SK-N-SH treated with all-trans-retinoic acid at 6 μM for 48 hours (cell line): ENCODE measurements at regions not wholly inside any gene's neighbourhood (a gene's known extent, or its start where the extent isn't known, plus 50 kb on each side); places are given as distances from the start of the nearest gene placed in this dataset.

Source experiments
- ATAC-seq: fragments of 200-7000 bp; cut with Tn5 transposase; 3 replicates; pipeline ENCODE4 v1.9.1; 2020; ENCODE audit warnings: mild to moderate bottlenecking, moderate library complexity
- ARNTL ChIP-seq: fragments of 450-650 bp; formaldehyde crosslinking; IDR thresholded peaks from 2 replicates; pipeline ENCODE4 v1.5.0; 2020; ENCODE audit warnings: low read depth, mild to moderate bottlenecking, moderate library complexity, borderline replicate concordance
- BACH2 ChIP-seq: fragments of 250-450 bp; sonication (Bioruptor Pico); IDR thresholded peaks from 2 replicates; pipeline ENCODE4 v1.9.0; 2021; ENCODE audit warnings: mild to moderate bottlenecking, borderline replicate concordance
- CREB5 ChIP-seq: fragments of 250-450 bp; sonication (Bioruptor Pico); IDR thresholded peaks from 2 replicates; pipeline ENCODE4 v1.5.1; 2020; ENCODE audit warnings: low read depth, mild to moderate bottlenecking, moderate library complexity
- CSDC2 ChIP-seq: fragments of 250-450 bp; sonication (Bioruptor Pico); IDR thresholded peaks from 2 replicates; pipeline ENCODE4 v1.5.0; 2020; ENCODE audit warnings: mild to moderate bottlenecking, moderate library complexity
- CSRNP3 ChIP-seq: fragments of 250-450 bp; sonication (Bioruptor Pico); IDR thresholded peaks from 2 replicates; pipeline ENCODE4 v1.5.1; 2021; ENCODE audit warnings: mild to moderate bottlenecking, moderate library complexity
- GLIS3 ChIP-seq: fragments of 250-450 bp; sonication (Bioruptor Pico); IDR thresholded peaks from 2 replicates; pipeline ENCODE4 v1.5.0; 2020; ENCODE audit warnings: mild to moderate bottlenecking, moderate library complexity
- ISL1 ChIP-seq: fragments of 250-450 bp; sonication (Bioruptor Pico); IDR thresholded peaks from 2 replicates; pipeline ENCODE4 v2.1.2; 2022; ENCODE audit warnings: mild to moderate bottlenecking, moderate library complexity
- OSR1 ChIP-seq: fragments of 250-450 bp; sonication (Bioruptor Pico); IDR thresholded peaks from 2 replicates; pipeline ENCODE4 v1.8.0; 2022; ENCODE audit warnings: moderate library complexity, mild to moderate bottlenecking, inconsistent platforms
- PATZ1 ChIP-seq: fragments of 250-450 bp; sonication (Bioruptor Pico); IDR thresholded peaks from 2 replicates; pipeline ENCODE4 v1.8.0; 2020; ENCODE audit warnings: mild to moderate bottlenecking, moderate library complexity, borderline replicate concordance
- PPARA ChIP-seq: fragments of 250-450 bp; sonication (Bioruptor Pico); IDR thresholded peaks from 2 replicates; pipeline ENCODE4 v1.5.0; 2020; ENCODE audit warnings: mild to moderate bottlenecking, borderline replicate concordance
- RARB ChIP-seq: fragments of 250-450 bp; sonication (Bioruptor Pico); IDR thresholded peaks from 2 replicates; pipeline ENCODE4 v1.8.0; 2021; ENCODE audit warnings: mild to moderate bottlenecking, moderate library complexity
- SNAI2 ChIP-seq: fragments of 250-450 bp; sonication (Bioruptor Pico); IDR thresholded peaks from 2 replicates; pipeline ENCODE4 v1.5.0; 2020; ENCODE audit warnings: mild to moderate bottlenecking, moderate library complexity
- TCF4 ChIP-seq: fragments of 250-450 bp; sonication (Bioruptor Pico); IDR thresholded peaks from 2 replicates; pipeline ENCODE4 v1.8.0; 2021; ENCODE audit warnings: mild to moderate bottlenecking, moderate library complexity, borderline replicate concordance
- TOX ChIP-seq: fragments of 250-450 bp; sonication (Bioruptor Pico); IDR thresholded peaks from 2 replicates; pipeline ENCODE4 v1.8.0; 2021; ENCODE audit warnings: mild to moderate bottlenecking, moderate library complexity, borderline replicate concordance
- TSHZ2 ChIP-seq: fragments of 250-450 bp; sonication (Bioruptor Pico); IDR thresholded peaks from 2 replicates; pipeline ENCODE4 v1.5.0; 2020; ENCODE audit warnings: mild to moderate bottlenecking, moderate library complexity
- ZC3H10 ChIP-seq: fragments of 250-450 bp; sonication (Bioruptor Pico); IDR thresholded peaks from 2 replicates; pipeline ENCODE4 v1.5.1; 2021; ENCODE audit warnings: mild to moderate bottlenecking, moderate library complexity
- ZFP3 ChIP-seq: fragments of 250-450 bp; sonication (Bioruptor Pico); IDR thresholded peaks from 2 replicates; pipeline ENCODE4 v1.5.0; 2020; ENCODE audit warnings: mild to moderate bottlenecking, moderate library complexity
- ZFP30 ChIP-seq: fragments of 450-650 bp; formaldehyde crosslinking; IDR thresholded peaks from 2 replicates; pipeline ENCODE4 v1.5.0; 2022; ENCODE audit warnings: mild to moderate bottlenecking, moderate library complexity
- ZNF565 ChIP-seq: fragments of 450-650 bp; formaldehyde crosslinking; conservative IDR thresholded peaks from 2 replicates; pipeline ENCODE4 v1.5.0; 2020; ENCODE audit warnings: low read depth, mild to moderate bottlenecking, moderate library complexity
- ZNF70 ChIP-seq: fragments of 450-650 bp; formaldehyde crosslinking; IDR thresholded peaks from 2 replicates; pipeline ENCODE4 v1.5.0; 2020; ENCODE audit warnings: mild to moderate bottlenecking, moderate library complexity
- ZNF8 ChIP-seq: fragments of 450-650 bp; formaldehyde crosslinking; IDR thresholded peaks from 2 replicates; pipeline ENCODE4 v1.5.0; 2020; ENCODE audit warnings: mild to moderate bottlenecking, moderate library complexity

- TF ChIP-seq ZC3H10 (CRISPR knock-in tag) (no peak), ZNF70 (no peak), TSHZ2 (CRISPR knock-in tag) (no peak), ZFP3 (CRISPR knock-in tag) (no peak), GLIS3 (CRISPR knock-in tag) (no peak), PPARA (CRISPR knock-in tag) (no peak), ZNF565 (CRISPR knock-in tag) (no peak), RARB (CRISPR knock-in tag) (no peak), TOX (CRISPR knock-in tag) (no peak), SNAI2 (no peak), TCF4 (CRISPR knock-in tag) (no peak), BACH2 (no peak)
- no peak for ATAC-seq
Measured at GRCh38 chr14:71589609-71590008, 342.6 kb upstream of the RGS6 start.

- ATAC-seq, result no peak
- TF ChIP-seq PATZ1 (CRISPR knock-in tag), result no peak
- TF ChIP-seq SNAI2, result no peak
- no peak for TF ChIP-seq CSDC2 (CRISPR knock-in tag)
- TF ChIP-seq ISL1 (CRISPR knock-in tag), result no peak
- TF ChIP-seq CREB5, result no peak
- TF ChIP-seq OSR1, result no peak
Measured at GRCh38 chr14:71590131-71590530, 342.1 kb upstream of the RGS6 start.

GRCh38 chr14:71591231-71591630 lies 341.0 kb upstream of the RGS6 start:
- no peak for ATAC-seq
- TF ChIP-seq PATZ1 (CRISPR knock-in tag), result no peak
- TF ChIP-seq ZNF8 (CRISPR knock-in tag), result no peak
- TF ChIP-seq SNAI2, result no peak
- no peak for TF ChIP-seq PPARA (CRISPR knock-in tag)
- no peak for TF ChIP-seq OSR1
- TF ChIP-seq ZNF70, result no peak
- no peak for TF ChIP-seq CSDC2 (CRISPR knock-in tag)
- no peak for TF ChIP-seq TOX (CRISPR knock-in tag)
- TF ChIP-seq ZFP3 (CRISPR knock-in tag), result no peak
- no peak for TF ChIP-seq CSRNP3 (CRISPR knock-in tag)
- no peak for TF ChIP-seq ZFP30
- no peak for TF ChIP-seq TCF4 (CRISPR knock-in tag)

GRCh38 chr14:71591929-71592328 lies 340.3 kb upstream of the RGS6 start:
- peak; percentile 57 for ATAC-seq
- TF ChIP-seq SNAI2, result no peak
- no peak for TF ChIP-seq ARNTL (CRISPR knock-in tag)
- TF ChIP-seq GLIS3 (CRISPR knock-in tag), result no peak
- TF ChIP-seq ZNF565 (CRISPR knock-in tag), result no peak
- no peak for TF ChIP-seq CSDC2 (CRISPR knock-in tag)
- TF ChIP-seq ZFP30, result no peak
- TF ChIP-seq TSHZ2 (CRISPR knock-in tag), result no peak
- TF ChIP-seq ISL1 (CRISPR knock-in tag), result no peak
- no peak for TF ChIP-seq ZNF8 (CRISPR knock-in tag)
- TF ChIP-seq BACH2, result no peak
- TF ChIP-seq CSRNP3 (CRISPR knock-in tag), result no peak
- no peak for TF ChIP-seq ZC3H10 (CRISPR knock-in tag)
- no peak for TF ChIP-seq TOX (CRISPR knock-in tag)
